Astrocyte of the hippocampus (primary cell): ENCODE measurements at regions not wholly inside any gene's neighbourhood (a gene's known extent, or its start where the extent isn't known, plus 50 kb on each side); places are given as distances from the start of the nearest gene placed in this dataset.

Experiments used
- DNase-seq: peaks from one replicate; pipeline ENCODE4 v3.0.0; 2011; ENCODE audit warnings: low read depth, low spot score

DNA sequence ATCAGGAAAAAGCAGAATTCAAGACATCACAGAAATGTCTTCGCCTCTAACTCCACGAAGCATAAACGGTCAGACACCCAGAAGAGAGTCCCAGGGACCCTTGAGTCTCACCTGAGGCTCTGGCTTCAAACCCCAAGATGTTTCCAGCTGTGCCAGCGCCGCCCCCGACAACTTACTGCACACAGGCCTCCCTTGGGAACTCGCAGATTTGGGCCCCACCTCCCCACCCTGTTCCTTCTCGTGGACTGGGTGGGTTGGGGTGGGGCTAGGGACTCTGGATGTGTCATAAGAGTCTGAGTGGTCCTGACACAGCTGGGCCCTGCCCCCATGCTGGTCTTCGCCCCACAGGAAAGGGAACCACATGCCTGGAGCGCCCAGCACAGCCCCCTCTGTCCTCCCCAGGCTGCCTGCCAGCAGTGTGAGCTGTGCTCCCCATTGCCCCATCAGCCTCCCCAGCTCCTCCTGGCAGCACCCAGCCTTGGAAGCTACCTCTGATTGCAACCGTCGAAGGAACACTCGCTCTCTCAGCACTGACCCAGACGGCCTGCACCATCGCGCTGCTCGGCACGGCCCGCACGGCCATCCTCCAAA lies 147.5 kb downstream of the CRYBB2 start:
- DNase-seq: no peak

DNA sequence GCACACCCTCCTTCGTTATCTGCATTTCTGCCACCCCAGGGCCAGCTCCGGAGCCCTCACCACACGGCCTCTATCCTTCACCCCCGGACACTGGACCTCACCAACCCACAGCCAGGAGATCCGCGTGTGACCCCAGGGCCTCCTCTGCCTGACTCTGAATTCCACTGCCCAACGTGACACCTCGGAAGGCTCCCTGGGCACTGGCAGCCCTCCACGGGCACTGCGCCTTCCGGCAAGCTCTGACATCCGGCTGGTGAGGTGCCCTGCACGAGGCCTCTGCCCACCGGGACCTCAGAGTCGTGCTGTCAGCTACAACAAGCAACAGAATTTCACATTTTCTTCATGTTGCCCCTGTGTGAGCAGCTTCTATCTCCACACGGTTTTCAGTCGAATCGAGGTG lies 148.3 kb downstream of the CRYBB2 start:
- no peak for DNase-seq

DNA sequence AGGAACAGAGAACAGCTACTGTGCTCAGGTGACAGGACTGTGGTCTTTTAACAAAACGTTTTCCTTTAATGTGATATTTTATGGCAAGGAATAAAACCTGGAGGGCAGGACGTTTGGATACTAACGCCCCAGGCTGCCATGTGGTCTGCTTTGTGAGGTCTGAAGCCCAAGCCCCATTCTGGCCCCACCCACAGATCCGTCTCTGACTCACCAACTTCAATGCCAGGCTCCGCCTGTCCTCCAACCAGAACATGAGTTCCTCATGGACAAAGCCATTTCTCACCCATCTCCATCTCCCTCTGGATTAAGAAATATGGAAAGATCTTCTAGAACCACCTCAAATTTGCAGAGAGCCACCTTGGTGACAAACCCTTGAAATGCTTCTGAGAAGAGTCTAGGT lies 148.8 kb downstream of the CRYBB2 start:
- peak; percentile 84 for DNase-seq

DNA sequence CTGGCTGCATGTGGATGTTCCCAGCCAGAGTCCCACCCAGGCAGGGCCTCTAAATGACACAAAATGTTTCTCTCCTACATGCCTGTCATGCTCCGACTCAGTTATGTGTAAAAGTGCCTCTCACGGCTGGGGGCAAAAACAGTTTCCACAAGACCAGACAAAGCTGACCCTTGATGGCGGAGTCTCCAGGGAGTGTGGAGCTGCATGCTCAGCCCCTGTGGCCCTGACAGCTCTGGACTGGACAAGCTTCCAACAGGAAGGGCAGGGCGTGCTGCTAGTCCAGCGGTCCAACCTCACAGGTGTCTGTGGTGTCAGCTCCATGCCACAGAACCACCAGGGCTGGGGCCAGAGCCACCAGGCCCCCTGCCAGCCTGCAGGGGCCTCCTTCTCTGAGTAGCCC lies 149.6 kb downstream of the CRYBB2 start:
- DNase-seq: no peak

DNA sequence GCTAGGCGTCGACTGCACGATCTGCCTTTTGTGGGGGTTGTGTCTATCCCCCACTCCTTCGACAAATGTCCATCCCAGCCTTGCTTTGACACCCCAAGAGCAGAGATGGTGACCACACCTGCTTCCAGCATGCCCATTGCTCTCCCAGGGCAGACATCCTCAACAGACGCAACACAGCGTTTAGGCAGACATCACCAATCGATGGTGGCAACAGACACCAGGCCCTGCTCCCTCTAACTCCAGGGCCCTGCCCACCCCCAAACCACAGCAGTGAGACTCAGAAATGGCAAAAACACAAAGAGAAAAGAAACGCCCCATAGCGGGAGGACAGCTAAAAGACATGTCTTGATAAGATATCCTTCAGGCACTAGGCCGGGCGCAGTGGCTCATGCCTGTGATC lies 150.9 kb downstream of the CRYBB2 start:
- no peak for DNase-seq

DNA sequence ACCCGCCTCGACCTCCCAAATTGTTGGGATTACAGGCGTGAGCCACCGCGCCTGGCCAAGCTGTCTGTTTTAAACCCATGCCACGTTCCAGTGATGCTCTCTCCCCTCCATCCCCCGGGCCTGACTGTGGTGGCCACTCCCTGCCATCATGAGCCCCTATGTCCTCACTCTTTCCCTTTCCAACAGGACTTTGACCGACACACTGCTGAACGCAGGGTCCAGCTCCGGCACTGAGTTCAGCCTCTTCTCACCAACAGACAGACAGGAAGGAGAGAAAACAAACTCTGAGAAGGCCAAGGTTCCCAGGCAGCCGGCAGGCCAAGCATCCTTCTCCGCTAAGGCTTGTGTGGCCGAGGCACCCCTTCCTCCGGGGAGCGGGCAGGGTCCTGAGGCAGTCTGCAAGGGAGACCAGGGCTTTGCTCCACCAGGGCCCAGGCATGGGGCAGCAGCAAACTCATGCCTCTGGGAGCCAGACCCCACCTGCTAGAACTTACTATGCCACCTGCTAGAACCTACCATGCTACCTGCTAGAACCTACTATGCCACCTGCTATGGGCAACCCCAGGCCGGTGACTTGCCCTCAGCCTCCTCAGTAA lies 152.7 kb downstream of the CRYBB2 start:
- DNase-seq: no peak

DNA sequence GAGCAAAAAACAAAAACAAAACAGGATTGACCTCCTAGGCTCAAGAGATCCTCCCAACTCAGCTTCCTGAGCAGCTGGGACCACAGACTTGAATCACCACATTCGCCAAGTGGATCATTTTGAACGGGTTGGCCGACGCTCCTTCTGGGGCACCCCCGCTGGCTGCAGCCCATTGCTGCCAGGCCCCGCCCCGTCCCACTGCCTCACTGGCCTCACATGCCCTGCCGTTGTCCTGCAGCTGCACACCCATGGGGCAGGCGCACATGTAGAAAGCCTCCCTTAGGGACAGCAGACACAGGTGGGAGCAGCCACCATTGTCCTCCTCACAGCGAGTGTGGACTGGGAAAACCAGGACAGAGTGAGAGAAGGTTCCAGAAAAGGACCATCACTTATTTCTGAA lies 154.5 kb downstream of the CRYBB2 start:
- no peak for DNase-seq

DNA sequence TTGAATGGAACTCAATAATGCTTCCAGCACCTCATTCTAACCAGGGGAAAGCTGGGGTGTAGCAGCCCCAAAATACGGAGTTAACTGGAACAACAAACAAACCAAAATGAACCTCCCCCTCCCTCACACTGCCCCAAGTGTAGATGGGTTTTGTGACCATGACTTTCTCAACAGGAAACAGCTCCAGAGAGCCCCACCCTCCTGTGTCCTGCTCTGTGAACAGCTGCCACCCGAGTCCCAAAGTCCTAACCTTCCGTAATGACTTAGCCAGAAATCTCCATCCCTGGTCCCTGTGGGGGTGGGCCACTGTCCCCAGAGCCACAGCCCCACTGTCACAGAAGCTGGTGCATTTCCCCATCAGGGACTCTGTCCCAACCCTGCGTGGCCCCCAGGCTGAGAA lies 155.4 kb downstream of the CRYBB2 start:
- DNase-seq: no peak

DNA sequence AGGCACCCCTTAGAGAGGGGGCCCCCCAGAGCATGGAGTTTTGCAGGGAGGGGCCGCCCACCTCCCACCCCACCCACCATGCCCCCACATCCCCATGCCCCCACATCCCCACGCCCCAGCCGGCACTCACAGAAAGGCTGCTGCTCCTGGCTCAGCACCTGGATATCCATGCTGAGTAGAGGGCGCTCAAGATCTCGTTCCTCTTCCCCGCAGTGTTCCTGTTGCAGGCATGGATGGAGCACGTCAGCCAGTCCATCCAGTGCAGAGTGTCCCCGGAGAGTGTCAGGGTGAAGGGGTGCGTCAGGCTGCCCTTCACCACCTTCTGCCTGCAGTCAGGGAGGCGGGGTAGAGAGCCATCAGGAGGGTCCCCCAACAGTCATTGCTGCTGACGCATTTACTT lies 156.2 kb downstream of the CRYBB2 start:
- no peak for DNase-seq

DNA sequence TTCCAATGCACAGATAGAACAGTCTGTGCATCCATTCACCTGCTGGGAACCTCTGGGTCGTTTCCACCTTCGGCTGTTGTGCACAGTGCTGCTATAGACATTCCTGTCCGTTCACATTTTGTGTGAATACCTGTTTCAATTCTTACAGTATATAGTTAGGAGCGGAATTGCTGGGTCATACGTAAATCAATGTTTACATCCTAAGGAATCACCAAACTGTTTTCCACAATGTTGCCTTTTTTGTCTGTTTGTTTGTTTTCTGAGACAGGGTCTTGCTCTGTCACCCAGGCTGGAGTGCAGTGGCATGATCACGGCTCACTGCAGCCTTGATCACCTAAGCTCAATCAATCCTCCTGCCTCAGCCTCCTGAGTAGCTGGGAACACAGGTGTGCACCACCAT lies 158.3 kb downstream of the CRYBB2 start:
- no peak for DNase-seq

DNA sequence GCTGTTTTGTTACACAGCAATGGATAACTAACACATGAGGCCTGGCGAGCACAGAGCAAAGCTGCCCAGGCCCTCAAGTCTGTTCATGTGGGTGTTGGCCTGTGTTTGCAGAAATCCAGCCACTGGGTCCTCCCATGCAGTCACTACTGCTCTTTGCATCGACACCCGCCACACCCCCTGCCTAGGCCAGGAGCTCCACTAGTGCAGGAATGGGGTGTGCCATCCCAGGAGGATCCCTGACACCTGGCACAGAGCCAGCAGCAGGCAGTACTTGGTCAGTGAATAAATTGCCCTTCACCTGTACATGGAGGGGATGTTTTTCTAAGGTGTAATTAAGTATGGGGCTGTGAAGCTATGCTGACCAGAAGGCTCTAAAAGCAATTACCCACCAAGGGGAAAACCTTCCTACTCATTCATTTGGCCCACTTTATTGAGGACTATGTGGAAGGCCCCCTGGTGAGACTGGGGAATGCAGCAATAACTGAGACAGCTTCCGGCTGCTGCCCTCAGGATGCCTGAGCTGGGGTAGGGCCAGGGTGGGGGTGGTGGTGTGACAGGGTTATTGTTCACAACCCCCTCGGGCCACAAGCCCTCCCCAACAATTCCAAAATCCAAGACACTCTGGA lies 160.8 kb downstream of the CRYBB2 start:
- no peak for DNase-seq

DNA sequence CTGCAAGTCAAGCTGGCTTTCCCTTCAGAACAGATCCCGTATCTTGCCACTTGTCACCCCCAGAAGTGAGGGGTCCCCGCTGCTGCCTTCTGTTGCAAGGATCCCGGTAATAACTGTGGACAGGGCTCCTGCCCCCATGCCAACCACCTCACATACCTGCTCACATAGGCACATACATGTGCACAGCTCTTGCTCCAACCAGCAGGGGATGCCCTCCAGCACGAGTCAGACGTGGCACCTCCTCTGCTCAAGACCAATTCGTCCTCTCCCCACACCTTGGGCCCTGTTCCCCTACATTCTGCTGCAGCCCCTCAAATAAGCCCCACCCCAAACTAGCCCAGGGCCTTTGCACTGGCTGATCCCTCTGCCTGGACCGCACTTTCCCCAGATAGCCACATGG lies 163.3 kb downstream of the CRYBB2 start:
- DNase-seq: no peak

DNA sequence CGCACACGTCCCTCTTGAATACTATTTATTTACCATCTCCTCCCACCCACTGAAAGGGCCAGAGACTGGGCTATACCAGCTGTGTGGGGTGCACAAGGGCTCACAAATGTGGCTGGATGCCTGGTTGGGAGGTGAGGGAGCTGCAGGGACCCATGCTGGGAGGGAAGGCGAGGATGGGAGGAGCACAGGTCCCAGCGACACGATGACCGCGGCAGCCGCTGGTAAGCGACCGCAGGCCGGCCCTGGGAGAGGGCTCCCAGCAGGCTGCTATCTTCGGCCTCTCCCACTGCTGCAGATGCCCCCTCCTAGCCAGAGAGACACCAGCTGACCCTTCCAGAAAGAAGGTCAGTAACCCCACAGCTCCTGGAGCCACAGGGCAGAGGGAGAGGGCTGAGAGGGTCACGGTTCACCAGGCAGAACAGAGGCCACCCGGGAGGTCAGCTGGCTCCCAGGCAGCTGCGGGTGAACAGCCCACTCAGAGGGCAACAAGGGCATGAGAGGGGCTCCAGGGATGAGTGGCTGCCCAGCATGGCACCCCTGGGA lies 163.9 kb downstream of the CRYBB2 start:
- no peak for DNase-seq

DNA sequence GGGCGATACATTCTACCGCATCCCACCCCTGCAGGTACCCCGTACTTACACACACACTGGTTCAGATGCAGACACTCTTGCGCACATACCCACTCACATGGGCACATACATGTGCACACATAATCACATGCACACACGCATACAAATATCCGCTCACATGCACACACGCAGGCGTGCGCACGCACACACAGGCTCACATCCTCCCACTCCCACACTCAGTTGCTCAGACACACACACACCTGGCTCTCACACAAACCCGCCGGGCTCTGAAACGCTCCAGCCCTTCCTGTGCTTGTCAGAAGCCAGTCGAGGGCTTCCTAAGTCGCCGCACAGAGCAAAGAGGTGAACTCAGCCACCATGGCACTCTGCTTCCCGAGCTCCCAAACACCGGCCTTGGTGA lies 164.5 kb downstream of the CRYBB2 start:
- DNase-seq: no peak

DNA sequence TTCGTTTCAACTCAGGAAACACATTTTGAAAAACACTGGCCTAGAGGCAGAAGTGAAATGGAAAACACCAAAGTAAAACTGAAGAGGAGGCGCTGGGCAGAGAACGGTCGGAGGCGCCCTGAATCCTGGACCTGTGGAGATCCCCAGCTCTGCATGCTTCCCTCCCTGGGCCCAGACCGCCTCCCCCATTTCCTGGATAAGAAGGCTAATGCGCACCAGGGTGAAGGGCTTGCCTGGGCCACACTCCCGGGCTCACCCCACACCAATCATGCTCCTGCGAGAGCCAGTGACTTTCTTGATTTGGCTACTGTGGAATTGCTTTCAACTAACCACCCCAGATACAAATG lies 167.1 kb downstream of the CRYBB2 start:
- no peak for DNase-seq

DNA sequence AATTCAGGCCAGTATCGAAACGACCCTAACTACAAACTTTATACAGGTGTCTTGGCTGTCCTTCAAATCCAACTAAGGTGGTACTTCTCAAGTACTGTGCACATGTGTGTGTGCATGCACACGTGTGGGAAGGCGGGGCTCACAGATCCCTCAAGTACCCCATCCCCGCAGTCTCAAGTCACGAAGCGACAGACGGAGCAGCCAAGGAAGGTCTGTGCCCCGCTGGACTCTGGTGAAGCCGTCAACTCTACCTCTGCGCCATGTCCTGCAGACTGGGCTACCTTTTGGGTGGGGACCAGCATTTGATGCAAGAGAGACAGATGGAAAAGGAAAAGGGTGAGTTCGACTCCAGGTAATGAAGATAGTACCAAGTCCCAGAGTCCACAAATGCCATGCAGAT lies 169.0 kb downstream of the CRYBB2 start:
- no peak for DNase-seq

DNA sequence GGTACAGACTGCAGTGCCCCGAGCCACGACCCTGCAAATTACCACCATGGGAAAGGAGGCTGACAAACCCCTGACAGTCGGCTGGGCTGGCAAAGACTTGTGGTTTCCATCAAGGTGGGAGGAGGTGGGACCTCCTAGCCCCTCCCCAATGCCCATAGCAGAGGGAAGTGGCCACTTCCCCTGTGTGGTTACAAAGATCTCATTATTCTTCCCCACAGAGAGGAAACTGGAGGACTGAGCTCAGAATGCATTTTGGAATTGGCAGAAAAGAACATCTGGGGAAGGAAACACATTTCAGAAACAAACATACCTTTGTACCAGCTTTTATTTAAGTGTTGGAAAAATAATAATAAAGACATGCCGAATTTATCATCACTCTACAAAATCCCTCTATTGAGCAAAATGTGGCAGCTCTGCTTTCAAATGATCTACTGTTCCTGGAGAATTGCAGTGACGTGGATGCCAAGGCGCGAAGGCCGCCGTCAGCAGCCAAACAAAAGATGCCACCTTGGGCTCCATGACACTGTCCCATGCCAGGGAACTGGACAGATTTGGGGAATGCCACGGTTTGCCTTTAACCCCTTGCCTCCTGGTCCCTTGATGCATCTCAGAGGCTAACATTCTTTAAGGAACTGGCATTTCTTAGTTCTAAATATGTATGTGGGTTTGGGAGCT lies 169.6 kb downstream of the CRYBB2 start:
- DNase-seq: peak; percentile 41

DNA sequence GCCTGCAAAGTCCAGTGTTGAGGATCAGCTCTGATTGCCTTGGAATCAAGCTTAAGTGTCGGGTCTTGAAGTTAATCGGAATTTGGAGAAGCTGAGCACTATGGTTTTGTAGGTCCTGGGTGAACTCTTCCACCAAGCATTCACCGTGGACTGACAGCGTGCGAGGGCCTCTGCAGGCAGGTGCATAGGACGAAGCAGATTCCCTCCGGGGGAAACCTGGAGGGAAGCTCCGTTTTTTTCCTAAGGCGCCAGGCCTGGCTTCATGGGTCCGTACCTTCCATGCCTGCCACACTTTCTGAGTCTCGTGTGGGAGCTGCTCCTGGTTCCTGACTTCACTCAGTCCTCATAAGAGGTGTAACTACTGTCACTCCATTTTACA lies 170.1 kb downstream of the CRYBB2 start:
- no peak for DNase-seq

DNA sequence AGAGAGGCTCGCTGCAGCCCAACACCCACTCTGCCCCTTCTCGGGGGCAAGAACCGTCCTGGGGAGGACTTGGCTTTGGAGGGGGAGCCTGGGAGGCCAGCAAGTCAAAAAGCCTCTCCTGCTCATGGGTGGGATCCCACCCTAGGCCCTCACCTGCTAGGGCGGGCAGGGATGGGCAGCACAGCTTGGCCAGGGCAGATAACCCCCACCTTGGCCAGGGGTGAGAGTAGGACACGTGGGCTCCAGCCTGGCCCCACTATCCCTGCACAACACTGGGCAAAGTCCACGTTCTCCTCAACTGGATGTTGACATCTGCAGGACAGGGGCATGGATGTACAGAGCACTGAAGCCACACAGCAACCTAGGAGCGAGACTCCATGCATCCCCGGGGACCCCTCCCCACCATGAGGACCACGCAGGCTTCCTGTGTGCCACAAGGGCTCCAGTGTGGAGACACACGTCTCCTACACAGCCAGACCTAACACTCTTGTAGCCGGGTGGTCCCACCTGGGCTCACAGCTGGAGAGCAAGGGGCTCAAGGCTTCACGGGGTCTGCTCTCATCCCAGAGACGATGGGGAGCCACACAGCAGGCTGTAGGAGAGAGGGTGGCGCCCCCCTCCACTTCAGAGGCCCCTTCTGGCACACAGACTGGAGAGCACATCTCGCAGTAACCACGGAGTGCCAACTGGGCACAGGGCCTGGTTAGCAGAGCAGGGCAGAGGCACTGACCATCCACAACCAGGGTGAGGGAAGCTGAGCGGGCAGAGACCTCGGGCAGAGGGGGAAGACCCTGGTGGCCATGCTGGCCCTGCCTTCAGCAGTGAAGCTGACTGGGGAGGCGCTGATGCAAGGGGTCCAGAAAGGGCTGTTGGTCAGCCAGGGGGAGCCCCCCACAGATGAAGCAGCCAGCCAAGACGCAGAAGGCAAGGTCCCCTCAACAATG lies 171.1 kb downstream of the CRYBB2 start:
- no peak for DNase-seq

DNA sequence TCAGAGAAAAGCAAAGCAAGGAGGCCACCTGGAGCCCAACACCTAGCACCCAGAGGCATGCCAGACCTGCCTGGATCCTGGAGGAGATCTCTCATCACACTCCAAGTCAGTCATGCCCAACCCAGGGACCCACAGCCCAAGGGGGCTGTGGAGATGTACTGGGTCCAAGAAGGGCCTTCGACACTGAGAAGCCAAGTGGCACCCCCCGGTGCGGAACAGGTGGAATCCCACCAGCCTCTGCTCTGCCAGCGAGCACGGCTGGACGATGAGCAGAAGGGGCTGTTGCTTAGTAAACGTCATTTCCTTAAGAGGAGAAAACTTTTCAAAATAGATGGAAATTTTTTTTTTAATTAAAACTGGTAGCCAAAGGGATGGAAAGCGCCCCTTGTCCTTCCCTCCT lies 171.9 kb upstream of the GRK3 start:
- DNase-seq: no peak

DNA sequence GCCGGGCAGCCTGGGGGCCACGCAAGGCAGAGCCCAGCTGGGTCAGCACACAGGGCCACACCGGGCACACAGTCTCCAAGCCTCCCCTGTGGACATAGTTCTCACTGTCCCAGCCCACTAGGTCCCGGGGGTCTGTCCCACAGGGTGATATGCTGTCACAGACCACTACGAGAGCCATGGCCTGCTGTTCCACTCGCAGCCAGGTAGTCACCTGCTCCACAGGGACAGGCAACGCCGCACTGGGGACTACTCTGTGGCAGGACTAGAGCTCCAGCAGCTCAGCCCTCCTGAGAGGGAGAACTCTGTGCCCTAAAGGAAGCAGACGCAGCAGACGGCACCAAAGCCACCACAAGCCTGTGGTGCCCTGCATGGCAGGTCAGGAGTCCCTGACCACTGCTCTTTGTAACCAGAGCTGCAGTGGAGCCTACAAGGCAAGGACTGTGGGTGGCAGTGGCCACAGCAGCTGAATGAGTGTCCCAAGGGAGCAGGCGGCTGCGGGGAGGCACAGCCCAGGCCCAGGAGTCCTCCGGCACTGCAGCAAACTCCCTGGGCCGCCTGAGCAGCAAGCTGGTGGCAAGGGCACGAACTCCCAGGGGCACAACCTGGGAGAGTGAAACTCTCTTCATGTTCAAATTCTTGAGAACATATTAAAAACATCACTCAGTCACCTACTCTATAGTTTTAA lies 171.2 kb upstream of the GRK3 start:
- DNase-seq: no peak
